Neural progenitor cell (in vitro differentiated cells): ENCODE measurements at regions not wholly inside any gene's neighbourhood (a gene's known extent, or its start where the extent isn't known, plus 50 kb on each side); places are given as distances from the start of the nearest gene placed in this dataset.

ENCODE experiments used
- DNase-seq: peaks from one replicate; pipeline ENCODE4 v3.0.0-alpha.2; 2016; ENCODE audit warnings: low spot score
- H2AFZ ChIP-seq: fragments of 200-600 bp; sonication (generic); replicated peaks from 2 replicates; pipeline ENCODE4 v1.6.1; 2016; ENCODE audit warnings: antibody characterized with exemption
- H3F3A ChIP-seq: fragments of 200-600 bp; sonication (generic); 2 replicates; pipeline ENCODE4 v1.6.1; 2016; ENCODE audit warnings: antibody characterized with exemption, low read depth
- H3K27ac ChIP-seq: fragments of 200-600 bp; sonication (generic); 2 replicates; pipeline ENCODE4 v1.5.1; 2016; ENCODE audit warnings: mild to moderate bottlenecking
- H3K27me3 ChIP-seq: fragments of 200-600 bp; sonication (generic); 2 replicates; pipeline ENCODE4 v1.6.1; 2016; ENCODE audit warnings: mild to moderate bottlenecking, moderate library complexity
- H3K36me3 ChIP-seq: fragments of 200-600 bp; sonication (generic); 2 replicates; pipeline ENCODE4 v1.5.1; 2016
- H3K4me1 ChIP-seq: fragments of 200-600 bp; sonication (generic); 2 replicates; pipeline ENCODE4 v1.6.1; 2016; ENCODE audit warnings: mixed run types
- H3K4me2 ChIP-seq: fragments of 200-600 bp; sonication (generic); 2 replicates; pipeline ENCODE4 v1.6.1; 2016
- H3K4me3 ChIP-seq: fragments of 200-600 bp; sonication (generic); 2 replicates; pipeline ENCODE4 v1.5.1; 2016
- H3K79me2 ChIP-seq: fragments of 200-600 bp; sonication (generic); 2 replicates; pipeline ENCODE4 v1.6.1; 2016; ENCODE audit warnings: low read depth
- H3K9ac ChIP-seq: fragments of 200-600 bp; sonication (generic); 2 replicates; pipeline ENCODE4 v1.6.1; 2016
- H3K9me3 ChIP-seq: fragments of 200-600 bp; sonication (generic); 2 replicates; pipeline ENCODE4 v1.5.1; 2016; ENCODE audit warnings: low read depth
- H4K20me1 ChIP-seq: fragments of 200-600 bp; sonication (generic); 2 replicates; pipeline ENCODE4 v1.6.1; 2016; ENCODE audit warnings: low read depth
- H3K27ac Mint-ChIP-seq: 3 replicates; pipeline ENCODE4 v1.8.0; 2021; ENCODE audit warnings: mixed read lengths
- H3K27me3 Mint-ChIP-seq: 2 replicates; pipeline ENCODE4 v1.8.0; 2022; ENCODE audit warnings: low read depth, mild to moderate bottlenecking, inconsistent platforms, moderate library complexity, mixed read lengths; ENCODE audit not compliant: insufficient read depth
- H3K36me3 Mint-ChIP-seq: 3 replicates; pipeline ENCODE4 v1.8.0; 2021; ENCODE audit warnings: mixed read lengths
- H3K4me1 Mint-ChIP-seq: 3 replicates; pipeline ENCODE4 v1.8.0; 2021; ENCODE audit warnings: mixed read lengths
- H3K4me3 Mint-ChIP-seq: 3 replicates; pipeline ENCODE4 v1.8.0; 2021; ENCODE audit warnings: mild to moderate bottlenecking, moderate library complexity, mixed read lengths
- H3K9me3 Mint-ChIP-seq: 3 replicates; pipeline ENCODE4 v1.8.0; 2020; ENCODE audit warnings: mixed read lengths
- CTCF ChIP-seq: fragments of 200-600 bp; sonication (generic); IDR thresholded peaks from 2 replicates; pipeline ENCODE4 v1.5.1; 2017; ENCODE audit warnings: antibody characterized with exemption, mild to moderate bottlenecking
- EZH2 ChIP-seq: fragments of 200-600 bp; sonication (generic); IDR thresholded peaks from 2 replicates; pipeline ENCODE4 v1.6.1; 2017; ENCODE audit warnings: antibody characterized with exemption, mild to moderate bottlenecking, moderate library complexity
- EZH2phosphoT487 ChIP-seq: fragments of 200-600 bp; sonication (generic); IDR thresholded peaks from 2 replicates; pipeline ENCODE4 v1.6.1; 2017; ENCODE audit warnings: antibody characterized with exemption

DNA sequence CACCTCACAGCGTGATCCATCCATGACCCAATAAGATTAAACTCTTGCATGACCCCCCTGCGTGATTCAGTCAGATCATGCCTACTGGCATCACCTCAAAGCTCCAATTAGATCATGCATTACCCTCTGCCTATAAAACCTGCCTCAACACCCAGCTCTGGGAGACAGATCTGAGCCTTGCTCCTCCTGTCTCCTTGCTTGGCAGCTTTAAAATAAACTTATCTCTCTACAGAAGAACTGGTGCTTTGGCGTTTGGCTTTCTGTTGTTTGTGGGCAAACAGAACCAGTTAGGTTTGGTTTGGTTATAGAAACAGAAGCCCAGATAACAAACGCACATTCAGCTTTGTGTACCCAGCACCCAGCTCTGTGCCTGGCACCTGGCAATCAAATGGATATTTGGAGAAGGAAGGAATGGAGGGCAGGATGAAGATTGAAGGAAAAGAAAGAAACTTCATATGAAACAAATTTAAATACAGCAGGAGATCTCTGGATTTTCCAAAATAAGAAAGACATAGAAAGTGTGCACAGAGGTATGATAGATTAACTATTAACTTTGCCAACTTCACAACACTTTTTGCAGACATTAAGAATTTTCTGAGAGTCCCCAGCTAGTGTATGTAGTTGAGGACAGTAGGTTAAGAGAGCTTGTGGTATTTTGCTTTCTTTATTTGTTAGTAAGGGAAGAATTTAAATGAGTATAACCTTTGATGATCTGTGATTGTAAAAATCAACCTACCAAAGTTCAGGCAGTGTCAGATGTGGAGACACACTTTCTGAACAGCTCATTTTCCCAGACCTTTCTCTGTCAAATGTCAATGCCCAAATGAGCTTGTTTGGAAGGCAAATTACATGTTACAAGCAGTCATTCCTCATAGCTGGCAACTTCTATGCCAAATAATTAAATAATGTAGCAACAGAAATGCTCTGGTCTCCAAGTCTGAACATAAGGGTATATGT, 102.1 kb upstream of the ASTN2 start:
- no peaks in the 10 kb centered on the region for H3K27me3 ChIP-seq
- H3K4me1 ChIP-seq: no peaks in the 10 kb centered on the region
- H3K9me3 ChIP-seq: no peaks in the 10 kb centered on the region
- H3K27me3 Mint-ChIP-seq: peaks cover 2% of the 10 kb centered on the region
- no peaks in the 10 kb centered on the region for H3K36me3 ChIP-seq
- H3K9ac ChIP-seq: no peak overlapping the region
- no peaks in the 10 kb centered on the region for H3F3A ChIP-seq
- H3K27ac Mint-ChIP-seq: no peak overlapping the region
- H3K27ac ChIP-seq: no peak overlapping the region
- H4K20me1 ChIP-seq: no peaks in the 10 kb centered on the region
- H3K4me3 ChIP-seq: no peak overlapping the region
- TF ChIP-seq EZH2phosphoT487 (no peak), EZH2 (no peak), CTCF (no peak)
- H3K4me1 Mint-ChIP-seq: no peaks in the 10 kb centered on the region
- no peaks in the 10 kb centered on the region for H3K36me3 Mint-ChIP-seq
- DNase-seq: no peak
- no peak overlapping the region for H3K4me3 Mint-ChIP-seq
- no peak overlapping the region for H2AFZ ChIP-seq
- no peaks in the 10 kb centered on the region for H3K79me2 ChIP-seq
- no peak overlapping the region for H3K4me2 ChIP-seq
- H3K9me3 Mint-ChIP-seq: peaks cover 6% of the 10 kb centered on the region

- Histone ChIP-seq H3K27ac (no peak overlapping the region), H3K27me3 (no peaks in the 10 kb centered on the region), H3K36me3 (no peaks in the 10 kb centered on the region), H3K9me3 (no peaks in the 10 kb centered on the region), H3K4me2 (no peak overlapping the region), H3K4me3 (no peak overlapping the region), H3K9ac (no peak overlapping the region), H3K4me1 (no peaks in the 10 kb centered on the region), H3F3A (no peaks in the 10 kb centered on the region), H3K79me2 (no peaks in the 10 kb centered on the region), H2AFZ (no peak overlapping the region), H4K20me1 (no peaks in the 10 kb centered on the region)
- DNase-seq: no peak
- H3K27ac Mint-ChIP-seq: no peak overlapping the region
- H3K4me3 Mint-ChIP-seq: no peak overlapping the region
- H3K27me3 Mint-ChIP-seq: peaks cover 4% of the 10 kb centered on the region
- H3K36me3 Mint-ChIP-seq: no peaks in the 10 kb centered on the region
- H3K9me3 Mint-ChIP-seq: no peaks in the 10 kb centered on the region
- no peaks in the 10 kb centered on the region for H3K4me1 Mint-ChIP-seq
- TF ChIP-seq CTCF (no peak), EZH2 (no peak), EZH2phosphoT487 (no peak)
Observed at GRCh38 chr9:117511852-117512481, 97.1 kb upstream of the ASTN2 start.

DNA sequence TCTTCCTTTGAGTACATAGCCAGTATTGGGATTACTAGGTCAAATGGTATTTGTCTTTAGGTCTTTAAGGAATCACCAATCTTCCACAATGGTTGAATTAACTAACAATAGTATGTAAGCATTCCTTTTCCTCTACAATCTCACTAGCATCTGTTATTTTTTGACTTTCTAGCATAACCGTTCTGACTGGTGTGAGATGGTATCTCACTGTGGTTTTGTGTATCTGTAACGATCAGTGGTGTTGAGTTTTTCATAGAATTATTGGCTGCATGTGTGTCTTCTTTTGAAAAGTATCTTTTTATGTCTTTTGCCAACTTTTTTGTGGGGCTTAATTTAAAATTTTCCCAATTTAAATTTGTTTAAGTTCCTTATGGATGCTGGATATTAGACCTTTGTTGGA, 81.5 kb upstream of the ASTN2 start:
- Histone ChIP-seq H3K79me2 (no peaks in the 10 kb centered on the region), H3K27me3 (no peaks in the 10 kb centered on the region), H3K4me2 (no peak overlapping the region), H4K20me1 (no peaks in the 10 kb centered on the region), H3K9ac (no peak overlapping the region), H3K4me1 (no peaks in the 10 kb centered on the region), H3K9me3 (peaks cover 6% of the 10 kb centered on the region), H2AFZ (no peak overlapping the region), H3F3A (no peaks in the 10 kb centered on the region), H3K27ac (no peak overlapping the region), H3K36me3 (no peaks in the 10 kb centered on the region), H3K4me3 (no peak overlapping the region)
- Mint-ChIP-seq H3K4me1 (no peaks in the 10 kb centered on the region), H3K9me3 (no peaks in the 10 kb centered on the region), H3K36me3 (no peaks in the 10 kb centered on the region), H3K27ac (no peak overlapping the region), H3K4me3 (no peak overlapping the region), H3K27me3 (no peaks in the 10 kb centered on the region)
- TF ChIP-seq EZH2phosphoT487: no peak
- TF ChIP-seq EZH2: no peak
- no peak for TF ChIP-seq CTCF
- DNase-seq: no peak
